GM12874 (cell line): ENCODE measurements at regions not wholly inside any gene's neighbourhood (a gene's known extent, or its start where the extent isn't known, plus 50 kb on each side); places are given as distances from the start of the nearest gene placed in this dataset.
A peak's percentile ranks its signal among the peaks of the same experiment; 100 is the strongest.

ENCODE experiments used
- TF ChIP-seq, protein P1 (sequence below): IDR thresholded peaks from 2 replicates; pipeline ENCODE4 v1.5.1; 2011; ENCODE audit warnings: low read depth, mild to moderate bottlenecking, control low read depth, low read length, moderate library complexity; ENCODE audit not compliant: insufficient read depth

GRCh38 chr21:39104911-39105310 is 78.3 kb downstream of the PSMG1 start:
- TF ChIP-seq, protein P1, sequence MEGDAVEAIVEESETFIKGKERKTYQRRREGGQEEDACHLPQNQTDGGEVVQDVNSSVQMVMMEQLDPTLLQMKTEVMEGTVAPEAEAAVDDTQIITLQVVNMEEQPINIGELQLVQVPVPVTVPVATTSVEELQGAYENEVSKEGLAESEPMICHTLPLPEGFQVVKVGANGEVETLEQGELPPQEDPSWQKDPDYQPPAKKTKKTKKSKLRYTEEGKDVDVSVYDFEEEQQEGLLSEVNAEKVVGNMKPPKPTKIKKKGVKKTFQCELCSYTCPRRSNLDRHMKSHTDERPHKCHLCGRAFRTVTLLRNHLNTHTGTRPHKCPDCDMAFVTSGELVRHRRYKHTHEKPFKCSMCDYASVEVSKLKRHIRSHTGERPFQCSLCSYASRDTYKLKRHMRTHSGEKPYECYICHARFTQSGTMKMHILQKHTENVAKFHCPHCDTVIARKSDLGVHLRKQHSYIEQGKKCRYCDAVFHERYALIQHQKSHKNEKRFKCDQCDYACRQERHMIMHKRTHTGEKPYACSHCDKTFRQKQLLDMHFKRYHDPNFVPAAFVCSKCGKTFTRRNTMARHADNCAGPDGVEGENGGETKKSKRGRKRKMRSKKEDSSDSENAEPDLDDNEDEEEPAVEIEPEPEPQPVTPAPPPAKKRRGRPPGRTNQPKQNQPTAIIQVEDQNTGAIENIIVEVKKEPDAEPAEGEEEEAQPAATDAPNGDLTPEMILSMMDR: no peak

- TF ChIP-seq, protein P1: no peak
Observed at GRCh38 chr21:39103689-39104088, 79.6 kb downstream of the PSMG1 start.

DNA sequence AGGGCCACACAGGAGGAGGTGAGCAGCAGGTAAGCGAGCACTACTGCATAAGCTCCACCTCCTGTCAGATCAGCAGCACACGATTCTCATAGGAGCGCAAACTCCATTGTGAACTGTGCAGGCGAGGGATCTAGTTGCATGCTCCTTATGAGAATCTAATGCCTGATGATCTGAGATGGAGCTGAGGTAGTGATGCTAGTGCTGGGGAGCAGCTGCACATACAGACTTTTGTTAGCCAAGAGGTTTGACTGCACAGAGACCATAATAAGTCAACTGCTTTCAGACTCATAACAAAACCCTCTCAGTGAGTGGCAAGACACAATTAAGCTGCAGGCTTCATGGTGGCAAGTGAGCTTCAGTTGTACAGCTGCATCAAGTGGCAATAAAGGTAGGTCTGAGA is 83.4 kb downstream of the PSMG1 start:
- TF ChIP-seq, protein P1: no peak

GRCh38 chr21:39098696-39099200 is 84.5 kb downstream of the PSMG1 start:
- TF ChIP-seq, protein P1: no peak

DNA sequence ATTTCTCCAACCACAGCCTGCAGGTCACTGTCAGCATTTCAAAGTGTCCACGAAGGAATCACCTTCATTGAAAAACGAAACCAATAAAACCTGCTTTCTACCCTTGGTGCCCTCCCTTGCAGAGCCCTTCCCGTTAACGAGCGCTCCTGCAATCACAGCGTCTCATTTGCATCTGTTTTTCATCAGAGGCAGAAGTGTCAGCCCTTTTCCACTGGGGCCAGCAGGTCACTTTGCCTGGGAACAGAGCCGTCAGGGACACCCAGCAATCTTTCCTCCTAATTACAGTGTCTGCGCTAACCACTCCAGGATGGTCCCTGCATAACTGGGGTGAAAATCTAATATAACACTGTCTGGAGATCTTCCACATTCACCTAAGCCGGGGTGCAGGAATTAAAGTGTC is 85.3 kb downstream of the PSMG1 start:
- TF ChIP-seq, protein P1: no peak

DNA sequence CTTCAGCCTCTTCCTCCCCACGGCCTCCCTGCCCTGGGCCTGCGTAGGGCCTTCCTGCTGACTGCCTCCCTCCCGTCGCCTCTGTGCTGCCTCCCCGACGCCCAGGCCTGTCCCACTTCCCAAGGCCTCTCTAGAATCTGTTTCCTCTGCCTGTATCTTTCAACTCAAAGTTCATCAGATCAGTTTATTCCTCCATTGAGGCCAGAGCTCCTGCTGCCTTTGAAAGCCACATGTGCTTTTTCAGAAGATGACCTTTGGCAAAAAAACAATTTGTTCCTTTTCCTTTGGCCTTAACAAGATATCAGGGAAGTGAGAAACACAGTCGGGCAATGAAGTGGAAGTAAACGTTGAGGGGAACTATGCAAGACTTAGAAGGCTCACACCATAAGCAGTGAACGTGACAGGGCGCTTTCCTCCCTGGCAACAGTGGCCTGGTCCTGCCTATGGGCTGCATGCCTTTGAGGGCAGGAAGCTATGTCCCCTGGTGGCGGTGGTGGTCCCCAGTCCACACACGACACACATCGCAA is 85.9 kb downstream of the PSMG1 start:
- TF ChIP-seq, protein P1: no peak

DNA sequence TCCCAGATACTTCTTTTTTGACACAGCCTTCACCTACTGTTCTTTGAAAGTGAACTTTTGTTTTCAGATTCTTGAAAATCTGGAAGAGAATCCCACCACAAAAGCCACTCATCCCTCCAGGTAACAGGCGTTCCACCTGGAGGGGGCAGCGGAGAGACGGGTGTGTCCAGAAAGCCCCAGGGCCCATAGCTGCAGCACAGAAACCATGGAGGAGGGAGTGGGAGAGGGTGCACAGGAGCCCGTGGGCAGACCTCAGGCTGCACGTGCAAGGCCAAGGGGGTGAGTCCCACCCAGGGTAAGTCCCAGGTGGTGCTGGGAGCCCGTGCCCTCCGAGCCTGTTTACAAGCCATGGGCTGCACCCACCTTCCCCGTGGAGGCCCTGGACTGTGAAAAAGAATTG is 86.5 kb downstream of the PSMG1 start:
- TF ChIP-seq, protein P1: 0 out of 2 replicates have a peak, but pooled peaks have one; percentile 9
